ENCODE measurements at regions not wholly inside any gene's neighbourhood (a gene's known extent, or its start where the extent isn't known, plus 50 kb on each side); places are given as distances from the start of the nearest gene placed in this dataset.

GRCh38 chr12:115648463-115648862 is 629.0 kb downstream of the MED13L start:
- TF ChIP-seq CTCF (IDR thresholded peaks at IDR 0.05) (no peak), POLR2A (IDR thresholded peaks at IDR 0.05) (no peak)

All from thyroid gland (tissue), 4 donors.